GM18861 (cell line): ENCODE measurements at regions not wholly inside any gene's neighbourhood (a gene's known extent, or its start where the extent isn't known, plus 50 kb on each side); places are given as distances from the start of the nearest gene placed in this dataset.

Experiments
- ATAC-seq: cut with Tn5 transposase; IDR thresholded peaks from one replicate; pipeline ENCODE4 v1.9.1; 2021; ENCODE audit not compliant: unreplicated experiment

DNA sequence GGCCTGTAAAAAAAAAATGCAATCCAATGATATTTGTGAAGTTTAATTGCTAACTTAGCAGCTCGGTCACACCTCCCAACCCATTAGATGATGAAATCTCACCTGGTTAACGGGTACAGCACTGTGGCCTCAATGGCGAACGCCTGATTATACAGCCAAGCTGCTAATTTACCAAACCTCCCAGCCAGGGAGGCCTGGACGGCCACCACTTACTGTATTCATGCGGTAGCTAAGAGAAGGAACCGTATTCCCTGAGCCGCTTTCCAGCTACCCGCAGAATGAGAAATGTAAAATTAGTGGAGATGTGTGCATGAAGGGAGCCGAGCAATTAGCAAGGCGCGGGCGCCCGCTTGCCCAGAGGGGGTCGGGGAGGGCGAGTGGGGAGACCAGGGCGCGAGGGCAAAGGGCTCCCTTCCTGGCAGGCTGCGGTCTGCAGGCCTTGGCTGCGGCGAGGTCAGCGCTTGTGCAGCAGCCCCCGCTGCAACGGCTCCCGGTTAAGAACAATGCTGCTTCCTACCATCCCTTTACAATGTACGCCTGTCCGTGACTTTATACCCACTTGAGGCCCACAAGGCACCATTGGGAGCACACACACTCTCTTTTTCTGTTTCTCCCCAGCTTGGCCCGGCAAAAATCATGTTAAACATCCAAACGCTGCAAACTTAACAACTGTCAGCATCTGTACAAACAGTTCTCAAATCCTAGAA is 70.4 kb upstream of the TBCA start:
- ATAC-seq: no peak

DNA sequence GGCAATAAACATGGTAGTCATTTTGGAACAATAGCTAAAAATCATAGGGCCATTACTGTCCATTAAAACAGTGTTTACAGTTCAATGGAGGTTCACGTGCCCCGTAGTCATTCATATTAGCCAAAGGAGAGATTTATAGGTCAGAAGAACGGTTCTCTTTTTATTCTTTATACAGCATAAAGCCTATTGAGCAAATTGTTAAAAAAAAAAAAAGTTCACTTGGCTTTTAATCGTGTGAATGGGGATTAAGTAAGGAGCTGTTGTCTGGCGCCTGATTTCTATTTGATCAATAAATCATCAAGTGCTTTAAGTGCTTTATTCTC is 69.1 kb upstream of the TBCA start:
- no peak for ATAC-seq

DNA sequence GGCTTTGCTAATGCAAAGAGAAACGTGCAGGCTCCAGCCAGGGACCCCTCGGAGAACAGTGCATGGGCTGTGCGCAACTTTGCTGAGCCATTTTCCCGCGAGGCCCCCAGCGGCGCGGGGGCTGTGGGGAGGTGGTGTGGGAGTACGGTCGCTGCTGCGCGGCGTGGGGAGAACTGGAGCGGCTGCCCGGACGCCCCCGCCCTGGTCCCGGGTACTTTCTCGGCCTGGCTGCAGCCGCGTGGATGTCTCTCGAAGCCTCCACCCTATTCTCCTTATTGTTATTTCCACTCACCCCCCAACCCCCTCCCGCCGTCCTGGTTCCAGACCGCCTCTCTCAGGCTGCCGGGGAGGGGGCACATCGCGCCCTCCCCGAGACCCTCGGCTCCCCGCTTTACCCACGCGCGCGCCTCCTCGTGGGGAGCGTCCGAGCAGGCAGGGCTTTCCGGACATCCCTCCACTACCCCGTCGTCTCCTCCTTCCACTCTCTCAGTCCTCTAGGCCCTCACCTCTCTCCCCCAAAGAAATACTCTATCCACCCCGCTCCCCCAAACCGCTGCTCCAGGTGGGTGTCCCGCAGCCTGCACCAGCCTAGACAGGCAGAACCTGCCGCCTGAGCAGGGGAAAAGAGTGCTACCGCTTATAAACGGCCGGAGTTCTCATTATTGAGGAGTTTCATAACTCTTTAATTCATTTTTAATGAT is 68.6 kb upstream of the TBCA start:
- no peak for ATAC-seq

DNA sequence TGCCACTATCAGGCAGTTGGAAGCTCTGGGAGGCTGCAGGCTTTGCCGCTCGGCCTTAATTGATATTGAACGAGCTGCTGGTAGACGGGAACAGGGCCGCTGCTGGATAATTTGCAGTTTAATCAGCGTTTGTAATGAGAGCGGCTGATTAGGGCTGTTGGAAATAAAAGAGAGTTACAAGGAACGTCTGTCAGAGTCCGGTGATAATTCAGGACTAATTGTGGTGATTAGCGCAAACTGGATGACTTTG is 68.2 kb upstream of the TBCA start:
- ATAC-seq: no peak

DNA sequence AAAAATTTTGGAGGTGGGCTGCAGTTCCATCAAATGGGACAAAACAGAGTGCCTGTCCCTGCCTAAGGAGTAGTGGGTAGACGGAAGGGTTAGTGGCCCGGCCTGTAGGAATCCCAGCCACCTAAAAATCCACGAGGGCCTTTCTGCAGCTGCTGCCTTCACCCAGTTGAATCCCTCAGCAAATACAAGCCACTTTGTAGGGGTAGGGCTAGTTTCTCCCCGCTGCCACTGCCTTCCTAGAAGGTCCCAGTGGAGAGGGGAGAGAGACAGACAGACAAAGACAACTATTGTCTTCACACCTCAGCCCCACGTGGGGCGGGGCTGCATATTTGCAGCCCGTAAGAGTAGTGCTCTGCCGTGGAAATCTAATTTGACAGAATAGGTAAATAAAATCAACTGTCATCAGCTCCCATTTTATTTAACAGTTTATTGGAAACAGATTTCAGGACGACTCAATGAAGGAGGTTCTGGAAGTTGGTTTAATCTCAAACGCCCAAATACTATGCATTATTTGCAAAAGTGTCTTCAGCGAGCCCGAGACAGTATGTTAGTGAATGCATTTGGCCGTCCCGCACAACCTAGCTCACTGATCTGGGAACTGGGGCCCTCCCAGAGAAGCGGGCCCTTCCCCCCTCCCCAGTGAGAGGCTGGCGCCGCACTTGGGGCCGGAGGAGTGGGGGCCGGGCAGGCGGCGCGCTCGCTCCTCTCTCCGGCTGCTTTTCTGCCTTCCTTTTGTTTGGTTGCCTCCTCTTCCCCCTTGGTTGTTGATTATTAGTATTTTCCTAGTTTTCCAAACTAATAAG is 67.6 kb upstream of the TBCA start:
- no peak for ATAC-seq

DNA sequence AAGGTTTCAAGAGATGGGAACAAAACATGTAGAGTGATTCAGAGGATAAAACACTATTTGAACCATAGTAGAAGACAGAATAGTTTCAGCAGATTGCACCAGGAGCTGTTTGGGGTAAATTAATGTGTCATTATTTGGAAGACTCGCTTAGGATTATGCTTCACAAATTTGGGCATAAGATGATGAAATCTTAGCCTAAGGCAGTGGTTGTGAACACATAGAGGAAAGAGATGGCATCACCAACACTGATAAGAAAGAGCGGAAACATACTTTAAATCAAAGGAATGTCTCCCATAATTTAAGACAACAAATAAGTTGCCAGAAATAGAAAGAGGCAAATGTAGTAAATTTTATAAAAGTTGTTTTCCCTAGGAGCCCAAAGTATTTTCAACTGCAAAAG is 66.1 kb upstream of the TBCA start:
- ATAC-seq: no peak

DNA sequence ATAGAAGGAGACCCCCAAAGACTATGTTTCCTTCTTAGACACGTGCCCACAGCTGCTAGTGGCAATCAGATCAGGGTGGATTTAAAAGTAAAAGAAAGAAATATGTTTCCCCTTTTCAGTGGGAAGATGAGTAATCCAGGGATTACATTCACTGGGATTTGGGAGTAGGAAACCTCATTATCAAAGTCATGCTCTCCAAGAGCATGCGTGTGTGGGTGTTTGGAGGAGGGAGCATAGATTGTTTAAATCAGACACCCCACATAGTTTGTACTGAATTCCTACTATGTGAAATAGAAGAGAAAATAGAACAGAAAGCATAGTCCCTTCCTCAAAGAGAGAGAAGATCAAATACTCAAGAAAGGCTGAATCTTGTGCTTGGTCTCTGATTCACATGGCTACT is 65.5 kb upstream of the TBCA start:
- ATAC-seq: no peak

DNA sequence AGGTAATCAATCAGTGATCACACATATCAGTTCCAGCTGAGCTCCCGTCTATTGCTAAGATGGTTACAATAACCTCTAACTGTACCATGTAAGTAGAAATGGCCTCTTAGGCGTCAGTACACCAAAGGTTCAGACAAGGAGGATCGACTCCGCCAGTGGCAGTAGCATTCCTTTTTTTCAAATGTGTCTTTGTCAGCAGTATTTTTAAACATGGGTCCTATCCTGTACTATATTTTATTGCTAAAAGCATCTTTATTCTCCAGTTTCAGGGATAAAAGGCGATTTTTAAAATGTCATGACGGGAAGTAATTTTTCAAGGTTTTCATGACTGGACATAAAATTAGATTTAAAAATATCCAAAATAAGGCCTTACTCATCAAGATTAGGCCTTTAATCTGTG is 64.8 kb upstream of the TBCA start:
- no peak for ATAC-seq

DNA sequence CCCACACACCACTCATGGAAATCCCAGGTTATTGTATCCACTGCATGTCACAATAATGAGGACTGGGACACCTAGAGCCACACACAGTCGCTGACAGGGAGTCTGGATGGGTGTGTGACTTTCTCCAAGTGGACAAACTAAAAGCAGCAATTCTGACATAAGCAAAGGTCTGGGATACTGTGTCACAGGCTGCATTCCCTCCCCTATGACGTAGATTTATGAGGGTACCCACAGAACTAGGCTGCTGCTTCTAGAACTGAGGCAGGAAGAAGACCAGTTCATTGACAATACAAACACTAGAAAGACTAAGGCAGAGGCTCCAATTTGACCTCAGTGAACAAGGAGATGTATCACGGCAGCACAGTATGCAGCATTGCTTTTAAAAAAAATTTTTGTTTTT is 63.6 kb upstream of the TBCA start:
- no peak for ATAC-seq

DNA sequence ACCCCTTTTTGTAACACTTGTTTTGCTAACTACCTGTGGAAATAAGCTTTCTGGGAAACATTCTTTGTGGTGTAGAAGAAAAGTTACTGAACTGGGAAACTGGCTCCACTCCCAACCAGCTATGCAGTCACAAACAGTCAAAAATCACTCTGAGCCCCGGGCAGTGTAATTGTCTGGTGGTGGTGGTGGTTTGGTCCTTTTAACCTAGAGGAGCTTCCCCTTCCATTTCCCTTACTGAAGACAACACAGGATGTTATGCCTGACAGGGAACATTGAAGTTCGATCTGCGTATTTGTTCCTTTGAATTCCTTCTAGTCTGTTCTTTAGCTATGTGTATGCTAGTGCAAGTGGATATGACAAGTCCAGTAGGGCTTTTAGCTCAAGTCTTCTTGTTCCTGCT is 56.8 kb upstream of the TBCA start:
- no peak for ATAC-seq

DNA sequence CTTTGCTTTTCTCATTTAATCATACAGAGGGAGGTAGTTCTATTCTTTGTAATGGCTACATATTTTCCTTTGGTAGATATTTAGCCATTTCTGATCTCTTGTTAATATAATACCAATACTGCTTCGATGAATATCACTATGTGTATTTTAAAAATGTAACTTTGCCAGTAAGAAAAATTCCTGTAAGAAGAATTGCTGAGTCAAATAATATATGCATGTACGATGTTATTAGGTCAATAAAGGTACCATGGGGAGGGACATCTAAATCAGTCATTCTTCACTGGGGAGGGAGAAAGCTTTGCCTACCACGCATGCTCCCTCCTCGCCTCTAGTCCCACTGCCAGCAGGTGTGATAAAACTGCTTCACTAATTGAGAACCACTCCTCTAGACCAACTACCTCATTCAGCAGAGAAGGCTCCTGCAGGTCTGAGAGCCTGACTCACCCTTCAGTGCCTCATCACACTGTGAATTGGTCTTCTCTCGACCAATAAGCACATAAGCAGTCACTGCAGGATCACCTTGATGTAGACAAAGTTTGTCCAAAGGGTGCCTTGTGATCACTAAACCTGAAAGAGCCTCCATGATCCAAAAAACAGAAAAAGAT is 56.1 kb upstream of the TBCA start:
- ATAC-seq: no peak

DNA sequence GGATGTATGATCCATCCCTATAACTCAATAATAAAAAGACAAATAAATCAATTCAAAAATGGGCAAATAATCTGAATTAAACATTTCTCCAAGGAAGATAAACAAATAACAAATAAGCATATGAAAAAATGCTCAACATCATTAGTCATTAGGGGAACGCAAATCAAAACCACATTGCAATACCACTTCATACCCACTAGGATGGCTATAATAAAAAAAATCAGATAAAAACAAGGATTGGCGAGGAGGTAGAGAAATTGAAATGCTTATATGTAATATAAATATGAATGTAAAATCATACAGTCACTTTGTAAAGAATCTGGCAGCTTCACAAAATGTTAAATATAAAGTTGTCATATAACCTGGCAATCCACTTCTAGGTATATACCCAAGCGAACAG is 52.3 kb upstream of the TBCA start:
- no peak for ATAC-seq
